WERI-Rb-1 (cell line): ENCODE measurements at regions not wholly inside any gene's neighbourhood (a gene's known extent, or its start where the extent isn't known, plus 50 kb on each side); places are given as distances from the start of the nearest gene placed in this dataset.

Experiments
- DNase-seq: peaks from one replicate; pipeline ENCODE4 v3.0.0-alpha.2; 2020
- H3K27ac ChIP-seq: fragments of 250-450 bp; sonication (Bioruptor Pico); 2 replicates; pipeline ENCODE4 v1.5.1; 2020; ENCODE audit warnings: mild to moderate bottlenecking, moderate library complexity
- H3K27me3 ChIP-seq: fragments of 250-450 bp; sonication (Bioruptor Pico); 2 replicates; pipeline ENCODE4 v1.5.1; 2021; ENCODE audit warnings: mild to moderate bottlenecking, low read depth, moderate library complexity; ENCODE audit not compliant: insufficient read depth, severe bottlenecking
- H3K36me3 ChIP-seq: fragments of 250-450 bp; sonication (Bioruptor Pico); 2 replicates; pipeline ENCODE4 v1.5.1; 2020; ENCODE audit warnings: mild to moderate bottlenecking, moderate library complexity
- H3K4me3 ChIP-seq: 2 replicates; pipeline ENCODE4 v1.5.1; 2011; ENCODE audit warnings: low read depth, mild to moderate bottlenecking, control low read depth, low read length
- H3K9me3 ChIP-seq: fragments of 250-450 bp; sonication (Bioruptor Pico); 2 replicates; pipeline ENCODE4 v1.5.1; 2021; ENCODE audit warnings: mild to moderate bottlenecking, moderate library complexity; ENCODE audit not compliant: severe bottlenecking
- TF ChIP-seq, protein P1 (sequence below): IDR thresholded peaks from 2 replicates; pipeline ENCODE4 v1.5.1; 2011; ENCODE audit warnings: low read depth, mild to moderate bottlenecking, control low read depth, inconsistent platforms, low read length

GRCh38 chrX:140917354-140918115 lies 84.9 kb upstream of the SPANXB1 start:
- DNase-seq = no peak
- TF ChIP-seq, protein P1, sequence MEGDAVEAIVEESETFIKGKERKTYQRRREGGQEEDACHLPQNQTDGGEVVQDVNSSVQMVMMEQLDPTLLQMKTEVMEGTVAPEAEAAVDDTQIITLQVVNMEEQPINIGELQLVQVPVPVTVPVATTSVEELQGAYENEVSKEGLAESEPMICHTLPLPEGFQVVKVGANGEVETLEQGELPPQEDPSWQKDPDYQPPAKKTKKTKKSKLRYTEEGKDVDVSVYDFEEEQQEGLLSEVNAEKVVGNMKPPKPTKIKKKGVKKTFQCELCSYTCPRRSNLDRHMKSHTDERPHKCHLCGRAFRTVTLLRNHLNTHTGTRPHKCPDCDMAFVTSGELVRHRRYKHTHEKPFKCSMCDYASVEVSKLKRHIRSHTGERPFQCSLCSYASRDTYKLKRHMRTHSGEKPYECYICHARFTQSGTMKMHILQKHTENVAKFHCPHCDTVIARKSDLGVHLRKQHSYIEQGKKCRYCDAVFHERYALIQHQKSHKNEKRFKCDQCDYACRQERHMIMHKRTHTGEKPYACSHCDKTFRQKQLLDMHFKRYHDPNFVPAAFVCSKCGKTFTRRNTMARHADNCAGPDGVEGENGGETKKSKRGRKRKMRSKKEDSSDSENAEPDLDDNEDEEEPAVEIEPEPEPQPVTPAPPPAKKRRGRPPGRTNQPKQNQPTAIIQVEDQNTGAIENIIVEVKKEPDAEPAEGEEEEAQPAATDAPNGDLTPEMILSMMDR = no peak
- H3K27me3 ChIP-seq = peaks cover 17% of the 10 kb centered on the region
- H3K27ac ChIP-seq = no peak overlapping the region
- no peaks in the 10 kb centered on the region for H3K9me3 ChIP-seq
- no peaks in the 10 kb centered on the region for H3K36me3 ChIP-seq
- no peak overlapping the region for H3K4me3 ChIP-seq

GRCh38 chrX:140918398-140919038 lies 83.9 kb upstream of the SPANXB1 start:
- Histone ChIP-seq H3K9me3 (no peaks in the 10 kb centered on the region), H3K27me3 (peaks cover 17% of the 10 kb centered on the region), H3K4me3 (no peak overlapping the region), H3K27ac (no peak overlapping the region), H3K36me3 (no peaks in the 10 kb centered on the region)
- TF ChIP-seq, protein P1 = peak; percentile 71
- peak; percentile 6 for DNase-seq

DNA sequence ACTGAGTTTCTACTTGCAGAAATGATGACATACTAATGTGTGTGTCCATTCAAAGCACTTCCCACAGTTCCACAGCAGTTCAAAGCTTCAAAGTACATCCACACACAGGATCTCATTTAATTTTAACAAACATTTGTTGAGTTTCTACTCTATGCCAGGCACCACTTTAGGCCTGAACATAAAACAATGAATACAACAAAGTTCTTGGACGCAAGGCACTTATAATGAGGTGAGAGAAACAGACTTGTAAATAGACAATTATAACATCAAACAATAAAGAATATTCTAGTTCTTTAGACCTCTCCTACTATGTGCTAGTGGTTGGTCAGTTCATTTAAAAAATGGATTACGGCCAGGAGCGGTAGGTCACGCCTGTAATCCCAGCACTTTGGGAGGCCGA lies 82.0 kb upstream of the SPANXB1 start:
- H3K4me3 ChIP-seq = no peak overlapping the region
- no peak for DNase-seq
- TF ChIP-seq, protein P1 = no peak
- H3K36me3 ChIP-seq = no peaks in the 10 kb centered on the region
- no peaks in the 10 kb centered on the region for H3K9me3 ChIP-seq
- H3K27ac ChIP-seq = no peak overlapping the region
- peaks cover 15% of the 10 kb centered on the region for H3K27me3 ChIP-seq

DNA sequence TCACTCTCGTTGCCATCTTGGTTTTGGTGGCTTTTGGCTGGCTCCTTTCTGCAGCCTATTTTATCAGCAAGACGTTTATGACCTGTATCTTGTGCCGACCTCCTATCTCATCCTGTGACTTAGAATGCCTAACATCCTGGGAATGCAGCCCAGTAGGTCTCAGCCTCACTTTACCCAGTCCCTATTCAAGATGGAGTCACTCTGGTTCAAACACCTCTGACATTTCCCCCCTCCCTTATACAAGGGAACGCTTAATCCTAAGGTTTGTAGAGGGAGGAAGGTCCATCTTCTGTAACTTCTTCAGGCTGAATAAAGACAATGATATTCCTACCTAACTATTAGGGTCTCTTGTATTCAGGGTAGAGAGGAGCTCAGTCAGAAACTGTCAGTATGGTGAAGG lies 79.3 kb upstream of the SPANXB1 start:
- H3K36me3 ChIP-seq = no peaks in the 10 kb centered on the region
- H3K27ac ChIP-seq = no peak overlapping the region
- TF ChIP-seq, protein P1 = no peak
- H3K4me3 ChIP-seq = no peak overlapping the region
- H3K27me3 ChIP-seq = peaks cover 22% of the 10 kb centered on the region
- H3K9me3 ChIP-seq = no peaks in the 10 kb centered on the region
- no peak for DNase-seq

- TF ChIP-seq, protein P1 = no peak
- peaks cover 42% of the 10 kb centered on the region for H3K27me3 ChIP-seq
- no peak for DNase-seq
- no peaks in the 10 kb centered on the region for H3K36me3 ChIP-seq
- no peaks in the 10 kb centered on the region for H3K9me3 ChIP-seq
- no peak overlapping the region for H3K27ac ChIP-seq
- no peak overlapping the region for H3K4me3 ChIP-seq
Measured at GRCh38 chrX:140928739-140929138, 73.7 kb upstream of the SPANXB1 start.

DNA sequence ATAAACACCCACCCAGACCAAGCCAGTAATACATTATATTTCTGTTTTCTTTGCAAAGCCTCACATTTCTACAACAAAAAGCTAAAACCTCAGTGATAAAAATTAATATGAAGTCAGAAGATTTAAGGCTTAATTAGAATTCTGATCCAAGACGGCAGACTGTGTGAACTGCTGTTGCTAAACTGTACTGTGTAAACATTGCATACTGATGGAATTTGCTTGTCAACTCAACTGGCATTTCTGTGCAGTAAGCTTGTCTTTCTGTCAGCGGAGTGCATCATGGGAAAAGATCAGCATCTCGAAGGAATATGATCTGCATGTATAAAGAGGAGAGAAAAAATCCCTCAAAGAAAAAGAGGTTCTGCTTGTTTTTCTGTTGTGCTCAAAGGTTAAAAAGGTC lies 69.4 kb upstream of the SPANXB1 start:
- Histone ChIP-seq H3K4me3 (no peak overlapping the region), H3K27ac (no peak overlapping the region), H3K36me3 (no peaks in the 10 kb centered on the region), H3K9me3 (no peaks in the 10 kb centered on the region), H3K27me3 (peaks cover 46% of the 10 kb centered on the region)
- TF ChIP-seq, protein P1 = no peak
- DNase-seq = no peak
